ENCODE measurements at regions not wholly inside any gene's neighbourhood (a gene's known extent, or its start where the extent isn't known, plus 50 kb on each side); places are given as distances from the start of the nearest gene placed in this dataset.
"Not testable (repeated sequence)": the region's sequence is repeated elsewhere in the genome, so short reads cannot be mapped to it uniquely, and the experiment has no call there.

GRCh38 chr4:24363751-24364150 lies 220.6 kb downstream of the DHX15 start:
- no peak for ATAC-seq
- H3K9me3 Mint-ChIP-seq = no peaks in the 10 kb centered on the region
- H3K27me3 Mint-ChIP-seq = no peaks in the 10 kb centered on the region
- no peaks in the 10 kb centered on the region for H3K36me3 Mint-ChIP-seq
- no peak overlapping the region for H3K27ac Mint-ChIP-seq
- H3K4me3 Mint-ChIP-seq = no peak overlapping the region
- H3K4me1 Mint-ChIP-seq = no peaks in the 10 kb centered on the region

GRCh38 chr4:24352112-24352511 lies 232.2 kb downstream of the DHX15 start:
- Mint-ChIP-seq H3K36me3 (no peaks in the 10 kb centered on the region), H3K27ac (no peak overlapping the region), H3K4me3 (no peak overlapping the region), H3K9me3 (no peaks in the 10 kb centered on the region), H3K27me3 (peaks cover 18% of the 10 kb centered on the region), H3K4me1 (no peaks in the 10 kb centered on the region)
- no peak for ATAC-seq

- not testable (repeated sequence) for H3K4me1 Mint-ChIP-seq, H3K4me3 Mint-ChIP-seq, ATAC-seq, H3K27ac Mint-ChIP-seq, H3K36me3 Mint-ChIP-seq, H3K9me3 Mint-ChIP-seq
- H3K27me3 Mint-ChIP-seq = peaks cover 18% of the 10 kb centered on the region
These were observed 235.0 kb downstream of the DHX15 start for GRCh38 chr4:24349168-24349996.

- Mint-ChIP-seq H3K36me3 (no peaks in the 10 kb centered on the region), H3K27ac (no peak overlapping the region), H3K4me3 (no peak overlapping the region), H3K4me1 (no peaks in the 10 kb centered on the region), H3K9me3 (peaks cover 9% of the 10 kb centered on the region), H3K27me3 (no peaks in the 10 kb centered on the region)
- no peak for ATAC-seq
These were observed 245.1 kb downstream of the DHX15 start for GRCh38 chr4:24339260-24339659.

- H3K4me1 Mint-ChIP-seq = no peaks in the 10 kb centered on the region
- H3K4me3 Mint-ChIP-seq = no peak overlapping the region
- H3K27me3 Mint-ChIP-seq = no peaks in the 10 kb centered on the region
These were observed 246.7 kb downstream of the DHX15 start for GRCh38 chr4:24337451-24338190.

GRCh38 chr4:24335616-24336015 lies 248.7 kb downstream of the DHX15 start:
- H3K27ac Mint-ChIP-seq = no peak overlapping the region
- H3K27me3 Mint-ChIP-seq = no peaks in the 10 kb centered on the region
- H3K4me3 Mint-ChIP-seq = no peak overlapping the region
- peaks cover 6% of the 10 kb centered on the region for H3K9me3 Mint-ChIP-seq
- no peak for ATAC-seq
- no peaks in the 10 kb centered on the region for H3K36me3 Mint-ChIP-seq
- no peaks in the 10 kb centered on the region for H3K4me1 Mint-ChIP-seq

More at GRCh38 chr4:24337451-24338190, 246.7 kb downstream of the DHX15 start:
- Mint-ChIP-seq H3K27ac (no peak overlapping the region), H3K9me3 (peaks cover 6% of the 10 kb centered on the region), H3K36me3 (no peaks in the 10 kb centered on the region)
- no peak for ATAC-seq

- H3K4me3 Mint-ChIP-seq = no peak overlapping the region
- H3K9me3 Mint-ChIP-seq = peaks cover 6% of the 10 kb centered on the region
- no peaks in the 10 kb centered on the region for H3K4me1 Mint-ChIP-seq
- no peaks in the 10 kb centered on the region for H3K27me3 Mint-ChIP-seq
- ATAC-seq = no peak
- no peaks in the 10 kb centered on the region for H3K36me3 Mint-ChIP-seq
- H3K27ac Mint-ChIP-seq = no peak overlapping the region
These were observed 249.4 kb downstream of the DHX15 start for GRCh38 chr4:24334906-24335305.

GRCh38 chr4:24330573-24330972 lies 253.8 kb downstream of the DHX15 start:
- ATAC-seq = no peak
- H3K27me3 Mint-ChIP-seq = no peaks in the 10 kb centered on the region
- no peaks in the 10 kb centered on the region for H3K4me1 Mint-ChIP-seq
- peaks cover 3% of the 10 kb centered on the region for H3K9me3 Mint-ChIP-seq
- H3K27ac Mint-ChIP-seq = no peak overlapping the region
- H3K36me3 Mint-ChIP-seq = no peaks in the 10 kb centered on the region
- no peak overlapping the region for H3K4me3 Mint-ChIP-seq

GRCh38 chr4:24330172-24330571 lies 254.2 kb downstream of the DHX15 start:
- peaks cover 3% of the 10 kb centered on the region for H3K9me3 Mint-ChIP-seq
- H3K36me3 Mint-ChIP-seq = no peaks in the 10 kb centered on the region
- no peaks in the 10 kb centered on the region for H3K4me1 Mint-ChIP-seq
- H3K4me3 Mint-ChIP-seq = no peak overlapping the region
- H3K27ac Mint-ChIP-seq = no peak overlapping the region
- no peak for ATAC-seq
- H3K27me3 Mint-ChIP-seq = no peaks in the 10 kb centered on the region

- H3K36me3 Mint-ChIP-seq = no peaks in the 10 kb centered on the region
These were observed 255.6 kb downstream of the DHX15 start for GRCh38 chr4:24328711-24329110.

GRCh38 chr4:24328310-24328709 lies 256.0 kb downstream of the DHX15 start:
- Mint-ChIP-seq H3K36me3 (no peaks in the 10 kb centered on the region), H3K4me3 (no peak overlapping the region), H3K27ac (no peak overlapping the region), H3K4me1 (no peaks in the 10 kb centered on the region), H3K27me3 (no peaks in the 10 kb centered on the region), H3K9me3 (peaks cover 7% of the 10 kb centered on the region)
- ATAC-seq = no peak

More at GRCh38 chr4:24328711-24329110, 255.6 kb downstream of the DHX15 start:
- ATAC-seq = no peak
- Mint-ChIP-seq H3K27me3 (no peaks in the 10 kb centered on the region), H3K4me1 (no peaks in the 10 kb centered on the region), H3K4me3 (no peak overlapping the region), H3K27ac (no peak overlapping the region), H3K9me3 (peaks cover 7% of the 10 kb centered on the region)

- no peaks in the 10 kb centered on the region for H3K4me1 Mint-ChIP-seq
- no peaks in the 10 kb centered on the region for H3K36me3 Mint-ChIP-seq
- H3K9me3 Mint-ChIP-seq = peaks cover 7% of the 10 kb centered on the region
- no peak for ATAC-seq
- no peak overlapping the region for H3K27ac Mint-ChIP-seq
- no peak overlapping the region for H3K4me3 Mint-ChIP-seq
- no peaks in the 10 kb centered on the region for H3K27me3 Mint-ChIP-seq
These were observed 261.4 kb downstream of the DHX15 start for GRCh38 chr4:24322995-24323394.

- Mint-ChIP-seq H3K4me1 (no peaks in the 10 kb centered on the region), H3K27me3 (no peaks in the 10 kb centered on the region)
These were observed 261.8 kb downstream of the DHX15 start for GRCh38 chr4:24322511-24322910.

GRCh38 chr4:24321616-24322015 lies 262.7 kb downstream of the DHX15 start:
- H3K4me1 Mint-ChIP-seq = no peaks in the 10 kb centered on the region
- H3K27ac Mint-ChIP-seq = no peak overlapping the region
- no peaks in the 10 kb centered on the region for H3K36me3 Mint-ChIP-seq
- peaks cover 7% of the 10 kb centered on the region for H3K9me3 Mint-ChIP-seq
- H3K27me3 Mint-ChIP-seq = no peaks in the 10 kb centered on the region
- H3K4me3 Mint-ChIP-seq = no peak overlapping the region
- ATAC-seq = no peak

More at GRCh38 chr4:24322511-24322910, 261.8 kb downstream of the DHX15 start:
- Mint-ChIP-seq H3K9me3 (peaks cover 7% of the 10 kb centered on the region), H3K27ac (no peak overlapping the region), H3K36me3 (no peaks in the 10 kb centered on the region), H3K4me3 (no peak overlapping the region)
- ATAC-seq = no peak

GRCh38 chr4:24321131-24321530 lies 263.2 kb downstream of the DHX15 start:
- Mint-ChIP-seq H3K4me3 (no peak overlapping the region), H3K4me1 (no peaks in the 10 kb centered on the region), H3K9me3 (peaks cover 4% of the 10 kb centered on the region), H3K27ac (no peak overlapping the region), H3K27me3 (no peaks in the 10 kb centered on the region), H3K36me3 (no peaks in the 10 kb centered on the region)
- no peak for ATAC-seq

- H3K9me3 Mint-ChIP-seq = peaks cover 4% of the 10 kb centered on the region
- H3K27ac Mint-ChIP-seq = no peak overlapping the region
- H3K27me3 Mint-ChIP-seq = no peaks in the 10 kb centered on the region
- H3K36me3 Mint-ChIP-seq = no peaks in the 10 kb centered on the region
- H3K4me3 Mint-ChIP-seq = no peak overlapping the region
- ATAC-seq = no peak
- H3K4me1 Mint-ChIP-seq = no peaks in the 10 kb centered on the region
These were observed 265.0 kb downstream of the DHX15 start for GRCh38 chr4:24319387-24319786.

Data from stimulated activated memory B cell treated with anti-CD40 and anti-IgM and Interleukin-4, amounts not matched to agents 10 μg/mL and 1 μg/mL and 100 μg/mL, for 72 hours (primary cell).